Keratinocyte (primary cell): ENCODE measurements at regions not wholly inside any gene's neighbourhood (a gene's known extent, or its start where the extent isn't known, plus 50 kb on each side); places are given as distances from the start of the nearest gene placed in this dataset.

Experiments used
- EZH2 ChIP-seq: IDR thresholded peaks from one replicate; pipeline ENCODE4 v1.6.1; 2012; ENCODE audit warnings: inconsistent platforms, mild to moderate bottlenecking, low read length, moderate library complexity
- TF ChIP-seq, protein P1 (sequence below), 3 experiments: IDR thresholded peaks in 1 of 3; conservative IDR thresholded peaks in 1 of 3; optimal IDR thresholded peaks in 1 of 3; 2 replicates in 2 of 3; 3 replicates in 1 of 3; pipeline versions ENCODE3 to v1.5.1; 2011; ENCODE audit warnings: low read length in 3 of 3, mild to moderate bottlenecking in 3 of 3, moderate library complexity in 2 of 3, control low read depth in 1 of 3, inconsistent platforms in 1 of 3; ENCODE audit not compliant: insufficient read depth in 2 of 3; ENCODE audit errors: extremely low read depth in 1 of 3

- TF ChIP-seq, protein P1, sequence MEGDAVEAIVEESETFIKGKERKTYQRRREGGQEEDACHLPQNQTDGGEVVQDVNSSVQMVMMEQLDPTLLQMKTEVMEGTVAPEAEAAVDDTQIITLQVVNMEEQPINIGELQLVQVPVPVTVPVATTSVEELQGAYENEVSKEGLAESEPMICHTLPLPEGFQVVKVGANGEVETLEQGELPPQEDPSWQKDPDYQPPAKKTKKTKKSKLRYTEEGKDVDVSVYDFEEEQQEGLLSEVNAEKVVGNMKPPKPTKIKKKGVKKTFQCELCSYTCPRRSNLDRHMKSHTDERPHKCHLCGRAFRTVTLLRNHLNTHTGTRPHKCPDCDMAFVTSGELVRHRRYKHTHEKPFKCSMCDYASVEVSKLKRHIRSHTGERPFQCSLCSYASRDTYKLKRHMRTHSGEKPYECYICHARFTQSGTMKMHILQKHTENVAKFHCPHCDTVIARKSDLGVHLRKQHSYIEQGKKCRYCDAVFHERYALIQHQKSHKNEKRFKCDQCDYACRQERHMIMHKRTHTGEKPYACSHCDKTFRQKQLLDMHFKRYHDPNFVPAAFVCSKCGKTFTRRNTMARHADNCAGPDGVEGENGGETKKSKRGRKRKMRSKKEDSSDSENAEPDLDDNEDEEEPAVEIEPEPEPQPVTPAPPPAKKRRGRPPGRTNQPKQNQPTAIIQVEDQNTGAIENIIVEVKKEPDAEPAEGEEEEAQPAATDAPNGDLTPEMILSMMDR (optimal IDR thresholded peaks at IDR 0.05 in 1 of 3, IDR thresholded peaks at IDR 0.05 in 1 of 3, conservative IDR thresholded peaks at IDR 0.05 in 1 of 3; ENCODE audit: extremely low read depth in 1 of 3, insufficient read depth in 2 of 3, low read length in 3 of 3), result no peak
- TF ChIP-seq EZH2, result no peak
Measured at GRCh38 chr1:245014247-245015029, 140.3 kb upstream of the KIF26B start.
